Urothelium cell line (cell line): ENCODE measurements at regions not wholly inside any gene's neighbourhood (a gene's known extent, or its start where the extent isn't known, plus 50 kb on each side); places are given as distances from the start of the nearest gene placed in this dataset.
A peak's percentile ranks its signal among the peaks of the same experiment; 100 is the strongest.
"Not testable (repeated sequence)": the region's sequence is repeated elsewhere in the genome, so short reads cannot be mapped to it uniquely, and the experiment has no call there.

Source experiments
- DNase-seq: peaks from one replicate; pipeline ENCODE4 v3.0.0; 2011; ENCODE audit warnings: low spot score, mixed read lengths
- FAIRE-seq: peaks from 2 replicates; lab custom pipeline; 2011; peaks lifted over from hg19 to GRCh38; lab: Jason Lieb, UNC

GRCh38 chr6:146928503-146928902, 275.7 kb upstream of the STXBP5 start:
- DNase-seq, result no peak
- no peak for FAIRE-seq

GRCh38 chr6:146931214-146931613, 273.0 kb upstream of the STXBP5 start:
- DNase-seq (no peak), FAIRE-seq (no peak)

- no peak for DNase-seq
- no peak for FAIRE-seq
These were observed 266.9 kb upstream of the STXBP5 start for GRCh38 chr6:146937316-146937715.

GRCh38 chr6:146938266-146938665, 266.0 kb upstream of the STXBP5 start:
- FAIRE-seq (no peak), DNase-seq (no peak)

- not testable (repeated sequence) for DNase-seq, FAIRE-seq
These were observed 264.8 kb upstream of the STXBP5 start for GRCh38 chr6:146939456-146939855.

GRCh38 chr6:146943664-146944063, 260.6 kb upstream of the STXBP5 start:
- DNase-seq (no peak), FAIRE-seq (no peak)

- FAIRE-seq, result no peak
These were observed 260.1 kb upstream of the STXBP5 start for GRCh38 chr6:146944077-146944476.

GRCh38 chr6:146944809-146945208, 259.4 kb upstream of the STXBP5 start:
- DNase-seq (no peak), FAIRE-seq (no peak)

More at GRCh38 chr6:146944077-146944476, 260.1 kb upstream of the STXBP5 start:
- DNase-seq, result no peak

GRCh38 chr6:146946559-146946958, 257.7 kb upstream of the STXBP5 start:
- no peak for DNase-seq
- no peak for FAIRE-seq

- DNase-seq (no peak), FAIRE-seq (no peak)
These were observed 255.4 kb upstream of the STXBP5 start for GRCh38 chr6:146948790-146949342.

GRCh38 chr6:146949425-146949824, 254.8 kb upstream of the STXBP5 start:
- FAIRE-seq (no peak), DNase-seq (no peak)

GRCh38 chr6:146950351-146950835, 253.8 kb upstream of the STXBP5 start:
- FAIRE-seq, result no peak
- no peak for DNase-seq

- DNase-seq, result no peak
- no peak for FAIRE-seq
These were observed 248.6 kb upstream of the STXBP5 start for GRCh38 chr6:146955570-146955969.

GRCh38 chr6:146957181-146958093, 246.8 kb upstream of the STXBP5 start:
- no peak for DNase-seq

GRCh38 chr6:146961831-146962230, 242.4 kb upstream of the STXBP5 start:
- FAIRE-seq (no peak), DNase-seq (no peak)

More at GRCh38 chr6:146957181-146958093, 246.8 kb upstream of the STXBP5 start:
- FAIRE-seq, result no peak

GRCh38 chr6:146962329-146962728, 241.9 kb upstream of the STXBP5 start:
- DNase-seq (no peak), FAIRE-seq (no peak)

GRCh38 chr6:146965110-146965689, 239.0 kb upstream of the STXBP5 start:
- DNase-seq (no peak), FAIRE-seq (no peak)

GRCh38 chr6:146968041-146968760, 236.0 kb upstream of the STXBP5 start:
- DNase-seq (peak; percentile 36), FAIRE-seq (no peak)

GRCh38 chr6:146972546-146972945, 231.7 kb upstream of the STXBP5 start:
- FAIRE-seq (no peak), DNase-seq (no peak)

GRCh38 chr6:146974351-146974750, 229.9 kb upstream of the STXBP5 start:
- FAIRE-seq (no peak), DNase-seq (no peak)

GRCh38 chr6:146975093-146975492, 229.1 kb upstream of the STXBP5 start:
- DNase-seq, result no peak
- FAIRE-seq, result no peak
